OCI-LY7 (cell line): ENCODE measurements at regions not wholly inside any gene's neighbourhood (a gene's known extent, or its start where the extent isn't known, plus 50 kb on each side); places are given as distances from the start of the nearest gene placed in this dataset.

Experiments used
- EZH2phosphoT487 ChIP-seq: fragments of 200-600 bp; sonication (generic); IDR thresholded peaks from 2 replicates; pipeline ENCODE4 v1.6.1; 2018; ENCODE audit warnings: low read depth, borderline replicate concordance, mild to moderate bottlenecking, mixed run types, antibody characterized with exemption, low read length, moderate library complexity, mixed read lengths
- TF ChIP-seq, protein P1 (sequence below): fragments of 200-600 bp; sonication (generic); conservative IDR thresholded peaks from 2 replicates; pipeline ENCODE4 v1.5.1; 2014; ENCODE audit warnings: mild to moderate bottlenecking, antibody characterized with exemption, low read length, moderate library complexity, mixed read lengths

DNA sequence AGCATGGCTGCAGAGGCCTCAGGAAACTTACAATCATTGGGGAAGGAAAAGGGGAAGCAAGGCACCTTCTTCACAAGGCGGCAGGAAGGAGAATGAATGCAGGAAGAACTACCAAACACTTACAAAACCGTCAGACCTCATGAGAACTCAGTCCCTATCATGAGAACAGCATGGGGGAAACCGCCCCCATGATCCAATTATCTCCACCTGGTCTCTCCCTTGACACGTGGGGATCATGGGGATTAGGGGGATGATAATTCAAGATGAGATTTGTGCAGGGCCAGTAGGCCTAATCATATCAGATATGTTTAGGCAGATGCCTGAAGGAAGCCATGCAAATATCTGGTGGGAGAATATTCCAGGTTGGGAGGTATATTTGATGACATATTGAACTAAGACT lies 1176.4 kb upstream of the CDH18 start:
- TF ChIP-seq, protein P1, sequence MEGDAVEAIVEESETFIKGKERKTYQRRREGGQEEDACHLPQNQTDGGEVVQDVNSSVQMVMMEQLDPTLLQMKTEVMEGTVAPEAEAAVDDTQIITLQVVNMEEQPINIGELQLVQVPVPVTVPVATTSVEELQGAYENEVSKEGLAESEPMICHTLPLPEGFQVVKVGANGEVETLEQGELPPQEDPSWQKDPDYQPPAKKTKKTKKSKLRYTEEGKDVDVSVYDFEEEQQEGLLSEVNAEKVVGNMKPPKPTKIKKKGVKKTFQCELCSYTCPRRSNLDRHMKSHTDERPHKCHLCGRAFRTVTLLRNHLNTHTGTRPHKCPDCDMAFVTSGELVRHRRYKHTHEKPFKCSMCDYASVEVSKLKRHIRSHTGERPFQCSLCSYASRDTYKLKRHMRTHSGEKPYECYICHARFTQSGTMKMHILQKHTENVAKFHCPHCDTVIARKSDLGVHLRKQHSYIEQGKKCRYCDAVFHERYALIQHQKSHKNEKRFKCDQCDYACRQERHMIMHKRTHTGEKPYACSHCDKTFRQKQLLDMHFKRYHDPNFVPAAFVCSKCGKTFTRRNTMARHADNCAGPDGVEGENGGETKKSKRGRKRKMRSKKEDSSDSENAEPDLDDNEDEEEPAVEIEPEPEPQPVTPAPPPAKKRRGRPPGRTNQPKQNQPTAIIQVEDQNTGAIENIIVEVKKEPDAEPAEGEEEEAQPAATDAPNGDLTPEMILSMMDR, result no peak
- no peak for TF ChIP-seq EZH2phosphoT487
